ENCODE measurements at regions not wholly inside any gene's neighbourhood (a gene's known extent, or its start where the extent isn't known, plus 50 kb on each side); places are given as distances from the start of the nearest gene placed in this dataset.
A peak's percentile ranks its signal among the peaks of the same experiment; 100 is the strongest.

GRCh38 chr14:25841226-25841625 lies 756.6 kb downstream of the NOVA1 start:
- no peak for TF ChIP-seq CTCF (conservative IDR thresholded peaks at IDR 0.05; ENCODE audit: low read depth, low read length)
- no peak overlapping the region for H3K4me3 ChIP-seq (ENCODE audit: low read length)
- DNase-seq (ENCODE audit: low read depth) = peak; percentile 4

GRCh38 chr14:25837551-25837965 lies 760.3 kb downstream of the NOVA1 start:
- H3K4me3 ChIP-seq (ENCODE audit: low read length) = no peak overlapping the region
- DNase-seq (ENCODE audit: low read depth) = no peak
- no peak for TF ChIP-seq CTCF (conservative IDR thresholded peaks at IDR 0.05; ENCODE audit: low read depth, low read length)

- no peak overlapping the region for H3K4me3 ChIP-seq (ENCODE audit: low read length)
- no peak for TF ChIP-seq CTCF (conservative IDR thresholded peaks at IDR 0.05; ENCODE audit: low read depth, low read length)
- DNase-seq (ENCODE audit: low read depth) = no peak
Observed at GRCh38 chr14:25836636-25837035, 761.2 kb downstream of the NOVA1 start.

- peak; percentile 10 for DNase-seq (ENCODE audit: low read depth)
- no peak overlapping the region for H3K4me3 ChIP-seq (ENCODE audit: low read length)
- peak; percentile 72 for TF ChIP-seq CTCF (conservative IDR thresholded peaks at IDR 0.05; ENCODE audit: low read depth, low read length)
Observed at GRCh38 chr14:25833341-25834126, 764.3 kb downstream of the NOVA1 start.

- DNase-seq (ENCODE audit: low read depth) = no peak
- no peak for TF ChIP-seq CTCF (conservative IDR thresholded peaks at IDR 0.05; ENCODE audit: low read depth, low read length)
- no peak overlapping the region for H3K4me3 ChIP-seq (ENCODE audit: low read length)
Observed at GRCh38 chr14:25832585-25832984, 765.2 kb downstream of the NOVA1 start.

GRCh38 chr14:25828562-25828961 lies 769.3 kb downstream of the NOVA1 start:
- no peak overlapping the region for H3K4me3 ChIP-seq (ENCODE audit: low read length)
- DNase-seq (ENCODE audit: low read depth) = no peak
- no peak for TF ChIP-seq CTCF (conservative IDR thresholded peaks at IDR 0.05; ENCODE audit: low read depth, low read length)

- no peak overlapping the region for H3K4me3 ChIP-seq (ENCODE audit: low read length)
- no peak for DNase-seq (ENCODE audit: low read depth)
- no peak for TF ChIP-seq CTCF (conservative IDR thresholded peaks at IDR 0.05; ENCODE audit: low read depth, low read length)
Observed at GRCh38 chr14:25826105-25826504, 771.7 kb downstream of the NOVA1 start.

All from retinal pigment epithelial cell (primary cell).